NCI-H526 (cell line): ENCODE measurements at regions not wholly inside any gene's neighbourhood (a gene's known extent, or its start where the extent isn't known, plus 50 kb on each side); places are given as distances from the start of the nearest gene placed in this dataset.
"Not testable (repeated sequence)": the region's sequence is repeated elsewhere in the genome, so short reads cannot be mapped to it uniquely, and the experiment has no call there.

Source experiments
- DNase-seq, 2 experiments: peaks; one replicate each; lab custom pipeline; 2025; lab: John Stamatoyannopoulos, UW

DNA sequence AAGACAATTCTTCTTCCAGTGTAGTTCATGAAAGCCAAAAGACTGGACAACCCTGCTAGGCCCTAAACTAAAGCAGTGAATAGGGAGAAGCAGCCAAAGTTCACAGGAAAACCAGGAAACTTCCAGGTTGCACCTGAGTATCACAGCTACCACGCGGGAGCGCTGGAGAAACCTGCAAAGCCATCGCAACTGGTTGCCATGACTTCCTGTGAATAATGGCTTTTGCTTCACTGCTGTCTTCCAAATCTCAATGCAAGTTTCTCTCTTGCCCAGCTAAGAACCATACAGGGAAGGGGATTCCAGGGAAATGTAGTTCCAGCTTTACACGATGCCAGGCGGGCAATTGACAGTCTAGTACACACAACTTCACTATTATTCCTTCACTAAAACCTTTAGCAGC lies 114.1 kb downstream of the GXYLT1 start:
- no peak for DNase-seq

DNA sequence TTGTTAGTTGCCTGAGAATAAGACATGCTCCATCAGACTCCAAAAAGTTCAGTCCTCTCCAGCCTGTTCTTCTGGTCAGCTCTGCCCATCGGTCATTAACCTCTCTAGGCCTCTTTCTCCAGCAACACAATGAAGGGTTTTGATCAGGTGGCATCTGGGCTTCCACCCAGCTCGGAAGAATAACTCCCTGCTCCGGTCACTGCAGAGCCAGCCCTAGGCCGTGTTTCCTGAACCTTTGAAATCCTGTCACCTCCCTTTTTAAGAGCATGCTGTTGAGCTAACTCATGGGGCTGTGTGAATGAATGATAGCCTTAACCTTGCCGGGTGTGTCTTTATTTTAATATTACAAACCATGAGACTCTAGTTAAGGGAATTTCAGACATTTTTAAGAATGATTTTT lies 117.1 kb downstream of the GXYLT1 start:
- no peak for DNase-seq

DNA sequence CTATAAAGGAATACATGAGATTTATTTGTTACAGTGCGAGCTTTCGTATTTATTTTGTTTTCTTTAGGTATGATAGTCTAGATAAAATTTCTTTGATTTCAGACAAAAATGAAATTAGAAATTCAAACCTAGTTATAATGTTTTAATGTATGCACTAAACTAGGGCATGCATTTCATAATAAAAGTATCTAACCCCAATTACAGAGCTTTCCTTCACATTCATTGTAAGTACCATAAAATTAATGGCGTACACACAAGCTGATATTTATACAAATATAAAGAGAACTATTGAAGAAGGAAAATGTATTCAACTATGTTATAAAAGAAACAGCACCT lies 120.2 kb downstream of the GXYLT1 start:
- no peak for DNase-seq

DNA sequence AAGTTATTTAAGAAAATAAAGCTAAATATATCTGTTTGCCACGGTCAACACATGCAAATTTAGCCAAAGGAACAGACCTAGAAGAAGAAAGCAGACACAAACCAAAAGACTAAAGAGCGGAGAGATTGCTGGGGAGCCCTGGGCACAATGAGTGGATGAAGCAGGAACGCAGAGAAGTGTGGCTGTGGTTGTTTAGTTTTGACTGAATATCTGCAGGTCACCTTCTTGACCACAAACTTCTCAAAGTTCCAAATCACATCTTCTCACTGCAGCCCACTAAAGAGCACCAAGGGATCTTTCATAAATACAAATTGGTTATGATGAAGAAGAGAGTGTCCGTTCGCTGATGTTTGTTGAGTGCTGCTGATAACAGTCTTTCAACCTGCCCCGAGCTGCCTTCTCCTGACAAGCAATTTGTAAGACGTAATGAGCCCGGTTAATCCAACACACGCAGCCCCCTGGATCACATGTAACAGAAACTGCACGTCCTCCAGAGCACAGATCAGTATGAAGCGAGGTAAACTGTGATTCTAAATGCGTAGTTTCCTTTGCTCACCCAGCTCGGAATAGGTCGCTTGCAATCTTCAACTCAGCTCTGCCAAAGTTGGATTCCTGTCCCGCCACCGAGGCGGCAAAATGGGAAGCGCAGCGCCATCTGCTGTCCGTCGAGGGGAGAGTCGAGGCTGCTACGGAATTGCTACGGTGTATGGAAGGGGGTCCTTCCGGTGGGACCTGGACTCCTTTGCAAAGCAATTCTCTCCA lies 120.8 kb downstream of the GXYLT1 start:
- DNase-seq = peak; percentile 35 to 74

DNA sequence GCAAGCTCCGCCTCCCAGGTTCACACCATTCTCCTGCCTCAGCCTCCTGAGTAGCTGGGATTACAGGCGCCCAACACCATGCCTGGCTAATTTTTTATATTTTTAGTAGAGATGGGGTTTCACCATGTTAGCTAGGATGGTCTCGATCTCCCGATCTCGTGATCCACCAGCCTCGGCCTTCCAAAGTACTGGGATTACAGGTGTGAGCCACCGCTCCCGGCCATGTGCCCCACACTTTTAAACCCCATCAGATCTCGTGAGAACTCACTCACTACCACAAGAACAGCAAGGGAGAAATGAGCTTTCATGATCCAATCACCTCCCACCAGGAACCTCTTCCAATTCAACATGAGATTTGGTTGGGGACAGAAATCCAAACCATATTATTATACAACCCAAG lies 122.7 kb downstream of the GXYLT1 start:
- not testable (repeated sequence) for DNase-seq

DNA sequence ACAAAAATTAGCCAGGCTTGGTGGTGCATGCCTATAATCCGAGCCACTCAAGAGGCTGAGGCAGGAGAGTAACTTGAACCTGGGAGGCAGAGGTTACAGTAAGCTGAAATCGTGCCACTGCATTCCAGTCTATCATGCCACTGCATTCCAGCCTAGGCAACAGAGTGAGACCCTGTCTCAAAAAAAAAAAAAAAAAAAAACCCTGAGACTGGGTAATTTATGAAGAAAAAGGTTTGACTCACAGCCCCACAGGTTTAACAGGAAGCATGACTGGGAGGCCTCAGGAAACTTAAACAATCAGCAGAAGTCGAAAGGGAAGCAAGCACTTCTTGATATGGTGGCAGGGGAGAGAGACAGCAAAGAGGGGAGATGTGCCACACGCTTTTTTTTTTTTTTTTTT lies 123.2 kb downstream of the GXYLT1 start:
- no peak for DNase-seq

DNA sequence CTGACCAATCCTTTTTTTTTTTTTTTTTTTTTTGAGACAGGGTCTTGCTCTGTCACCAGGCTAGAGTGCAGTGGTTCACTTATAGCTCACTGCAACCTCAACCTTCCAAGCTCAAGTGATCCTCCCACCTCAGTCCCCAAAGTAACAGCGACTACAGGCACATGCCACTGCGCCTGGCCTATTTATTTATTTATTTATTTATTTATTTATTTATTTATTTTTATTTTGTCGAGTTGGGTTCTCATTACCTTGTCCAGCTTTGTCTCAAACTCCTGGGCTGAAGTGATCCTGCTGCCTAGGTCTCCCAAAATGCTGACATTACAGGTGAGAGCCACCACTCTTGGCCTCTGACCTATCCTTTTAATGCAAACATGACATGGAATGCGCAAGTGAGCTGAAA lies 124.4 kb downstream of the GXYLT1 start:
- no peak for DNase-seq

DNA sequence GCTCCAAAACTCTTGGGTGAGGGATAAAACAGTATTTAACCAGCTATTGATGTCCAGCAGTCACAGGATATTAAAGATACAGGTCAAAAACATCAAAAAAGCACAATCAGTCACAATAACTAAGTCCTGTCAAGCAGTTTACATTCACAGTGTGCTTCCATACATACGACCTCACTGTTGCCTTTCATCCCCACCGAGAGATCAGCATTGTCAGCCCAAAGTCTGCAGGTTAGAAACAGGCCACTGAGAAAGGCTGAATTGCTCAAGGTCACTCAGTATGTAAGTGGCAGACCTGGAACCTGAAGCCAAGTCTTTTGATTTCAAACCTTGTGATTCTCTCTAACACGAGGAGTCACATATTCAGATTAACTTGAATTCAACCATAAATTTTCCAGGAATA lies 124.9 kb downstream of the GXYLT1 start:
- no peak for DNase-seq

DNA sequence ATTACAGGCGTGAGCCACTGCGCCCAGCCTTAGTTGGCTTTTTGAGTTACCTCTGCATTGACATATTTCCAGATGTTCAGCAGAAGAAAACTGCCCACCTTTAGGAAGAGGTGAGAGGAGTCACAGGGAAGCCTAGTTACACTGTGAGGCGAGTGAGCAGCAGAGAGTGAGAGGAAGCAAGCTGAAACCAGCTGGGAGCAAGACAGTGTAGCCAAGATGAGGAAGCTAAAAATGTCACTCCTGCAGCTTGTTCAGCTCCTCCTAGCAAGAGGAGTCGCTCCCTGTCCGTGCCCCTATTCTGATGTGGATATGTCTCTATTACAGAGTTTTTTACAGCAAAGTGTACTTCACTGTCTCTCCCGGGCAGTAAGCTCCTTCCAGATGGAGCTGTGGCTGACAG lies 127.6 kb downstream of the GXYLT1 start:
- no peak for DNase-seq

DNA sequence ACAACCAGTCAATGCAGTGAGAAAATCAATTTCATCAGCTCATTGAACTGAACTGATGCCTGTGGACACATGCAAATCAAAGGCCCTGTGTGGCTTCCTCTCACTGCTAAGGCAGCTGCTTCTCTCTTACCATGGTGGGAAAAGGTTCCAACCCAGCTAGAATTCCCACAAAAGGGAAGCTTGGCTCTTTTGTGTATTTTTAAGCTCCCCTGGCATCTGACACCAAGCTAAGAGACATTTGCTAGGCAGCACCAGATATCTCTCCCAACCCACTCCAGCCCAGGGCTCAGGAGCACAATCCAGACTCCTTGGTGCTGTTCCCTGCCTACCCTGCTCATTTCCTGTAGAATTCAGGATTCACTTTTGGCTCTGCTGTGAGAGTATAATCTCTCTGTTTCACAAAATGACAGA lies 129.6 kb downstream of the GXYLT1 start:
- DNase-seq = peak in 1 of 2 experiments; percentile 30

DNA sequence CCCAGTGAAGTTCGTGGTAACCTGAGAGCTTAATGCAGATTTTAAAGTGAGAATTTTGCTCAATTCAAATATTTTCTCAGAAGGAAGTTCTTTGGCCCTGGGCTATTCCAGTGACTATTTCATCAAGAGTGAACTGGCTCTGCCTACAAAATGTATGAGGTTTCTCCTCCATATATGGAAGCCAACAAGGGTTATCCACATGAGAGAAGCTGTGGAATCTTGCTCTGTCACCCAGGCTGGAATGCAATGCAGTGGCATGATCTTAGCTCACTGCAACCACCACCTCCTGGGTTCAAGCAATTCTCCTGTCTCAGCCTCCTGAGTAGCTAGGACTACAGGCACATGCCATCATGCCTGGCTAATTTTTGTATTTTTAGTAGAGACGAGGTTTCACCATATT lies 132.2 kb downstream of the GXYLT1 start:
- DNase-seq = not testable (repeated sequence)

DNA sequence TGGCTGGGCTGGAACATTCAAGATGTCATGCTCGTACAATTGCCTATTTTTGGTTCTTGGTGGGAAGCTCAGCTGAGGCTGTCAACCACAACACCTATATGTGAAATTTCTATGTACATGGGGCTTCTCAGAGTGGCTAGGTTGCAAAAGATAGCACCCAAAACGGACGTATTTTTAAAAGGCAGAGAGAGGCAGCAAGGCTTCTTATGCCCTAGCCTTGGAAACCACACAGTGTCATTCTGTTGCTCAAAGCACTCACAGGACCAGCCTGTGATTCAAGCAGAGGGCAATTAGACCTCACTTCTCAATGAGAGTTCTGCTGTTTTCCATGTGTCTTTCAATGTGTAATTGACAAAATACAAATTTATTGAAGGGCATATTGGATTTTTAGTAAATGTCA lies 134.0 kb downstream of the GXYLT1 start:
- DNase-seq = no peak

DNA sequence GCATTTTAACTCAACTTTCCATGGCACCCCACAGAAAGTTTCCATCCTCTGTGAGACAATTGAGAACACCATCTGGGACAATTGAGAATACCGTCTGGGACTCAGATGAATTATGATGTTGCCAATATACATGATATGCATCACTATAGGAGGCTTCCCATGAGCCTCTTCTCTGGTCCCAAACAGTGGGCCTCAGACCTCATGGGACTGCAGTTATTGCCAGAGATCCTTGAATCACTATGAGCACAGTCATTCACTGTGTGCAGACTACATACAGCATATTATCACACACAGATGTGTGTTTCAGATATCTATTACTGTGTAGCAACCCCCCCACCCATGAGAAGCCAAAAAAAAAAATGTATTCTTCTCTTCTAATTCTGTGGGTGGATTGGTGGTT lies 134.4 kb downstream of the GXYLT1 start:
- DNase-seq = no peak

DNA sequence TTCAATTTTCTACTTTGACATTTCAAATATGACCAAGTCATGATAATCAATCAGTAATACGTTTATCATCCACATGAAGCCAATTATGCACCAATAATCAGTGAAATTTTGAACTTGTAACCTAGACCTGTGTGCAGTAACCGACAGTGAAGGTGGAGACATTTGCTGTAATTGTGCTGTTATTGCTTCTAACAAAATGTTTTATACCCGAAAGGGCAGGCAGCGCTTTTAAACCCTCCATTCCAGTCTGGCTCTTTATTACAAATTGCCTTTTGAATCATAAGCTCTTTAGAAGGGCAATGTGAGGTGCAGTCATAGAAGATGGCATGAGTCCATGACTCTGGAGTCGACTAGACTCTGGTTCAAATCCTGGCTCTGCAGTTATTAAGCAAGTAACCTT lies 135.7 kb downstream of the GXYLT1 start:
- no peak for DNase-seq

DNA sequence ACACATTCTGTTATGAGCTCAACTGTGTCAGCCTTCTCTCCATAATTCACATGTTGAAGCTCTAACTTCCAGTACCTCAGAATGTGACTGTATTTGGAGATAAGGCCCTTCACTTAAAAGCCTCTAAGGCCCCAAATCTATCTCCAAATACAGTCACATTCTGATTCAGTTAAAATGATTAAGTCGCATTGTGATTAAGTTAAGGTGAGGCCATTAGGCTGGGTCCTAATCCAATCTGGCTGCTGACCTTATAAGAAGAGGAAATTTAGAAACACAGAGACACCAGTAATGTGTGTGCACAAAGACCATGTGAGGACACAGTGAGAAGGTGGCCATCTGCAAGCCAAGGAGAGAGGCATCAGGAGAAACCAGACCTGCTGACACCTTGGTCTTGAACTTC lies 141.6 kb downstream of the GXYLT1 start:
- no peak for DNase-seq

DNA sequence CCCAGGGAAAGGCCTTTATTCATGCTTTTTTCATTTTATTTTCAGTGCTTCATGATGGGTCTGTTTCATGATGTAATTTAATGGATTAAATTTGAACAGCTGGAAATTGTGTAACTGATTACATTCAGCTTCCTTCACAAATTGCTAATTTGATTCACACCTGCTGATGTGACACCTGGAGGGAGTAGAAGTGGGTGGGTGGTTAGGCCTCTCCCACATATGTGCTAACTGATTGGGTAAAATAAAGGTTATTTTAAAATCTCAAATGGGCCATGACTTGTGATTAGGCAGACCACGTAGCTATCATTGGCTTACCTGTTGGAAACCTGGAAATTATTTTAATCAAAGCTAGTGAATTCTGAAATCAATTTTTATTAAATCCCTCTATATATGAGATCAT lies 142.1 kb downstream of the GXYLT1 start:
- DNase-seq = no peak

DNA sequence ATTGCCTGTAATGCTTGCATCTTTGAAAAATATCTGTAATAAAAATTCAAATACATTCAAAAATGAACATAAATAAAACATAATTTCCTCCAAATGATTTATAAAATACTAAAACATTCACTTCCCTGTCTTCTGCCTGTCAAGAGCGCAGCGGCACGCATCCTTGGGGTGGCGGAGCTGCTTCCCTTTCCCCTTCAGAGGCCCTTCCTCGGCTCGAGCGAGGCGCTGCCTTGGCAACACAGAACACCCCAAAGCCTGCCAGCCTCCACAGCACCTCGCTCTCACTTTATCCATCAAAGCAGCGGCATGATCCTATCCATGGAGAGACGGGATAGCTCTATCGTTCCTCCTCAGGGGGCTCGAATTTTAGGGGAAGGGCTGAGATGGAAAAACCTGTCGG lies 146.2 kb downstream of the GXYLT1 start:
- no peak for DNase-seq

DNA sequence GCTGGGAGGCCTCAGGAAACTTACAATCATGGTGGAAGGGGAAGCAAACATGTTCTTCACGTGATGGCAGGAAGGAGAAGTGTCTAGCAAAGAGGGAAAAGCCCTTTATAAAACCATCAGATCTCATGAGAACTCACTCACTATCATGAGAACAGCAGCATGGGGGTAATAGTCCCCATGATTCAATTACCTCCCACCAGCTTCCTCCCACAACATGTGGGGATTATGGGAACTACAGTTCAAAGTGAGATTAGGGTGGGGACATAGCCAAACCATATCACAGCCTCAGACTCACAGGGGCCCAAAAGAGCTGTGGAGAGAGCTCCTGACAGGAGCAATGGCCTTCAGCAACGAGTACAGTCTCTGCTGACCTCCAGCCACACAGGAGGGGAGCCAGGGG lies 151.4 kb downstream of the GXYLT1 start:
- DNase-seq = no peak

DNA sequence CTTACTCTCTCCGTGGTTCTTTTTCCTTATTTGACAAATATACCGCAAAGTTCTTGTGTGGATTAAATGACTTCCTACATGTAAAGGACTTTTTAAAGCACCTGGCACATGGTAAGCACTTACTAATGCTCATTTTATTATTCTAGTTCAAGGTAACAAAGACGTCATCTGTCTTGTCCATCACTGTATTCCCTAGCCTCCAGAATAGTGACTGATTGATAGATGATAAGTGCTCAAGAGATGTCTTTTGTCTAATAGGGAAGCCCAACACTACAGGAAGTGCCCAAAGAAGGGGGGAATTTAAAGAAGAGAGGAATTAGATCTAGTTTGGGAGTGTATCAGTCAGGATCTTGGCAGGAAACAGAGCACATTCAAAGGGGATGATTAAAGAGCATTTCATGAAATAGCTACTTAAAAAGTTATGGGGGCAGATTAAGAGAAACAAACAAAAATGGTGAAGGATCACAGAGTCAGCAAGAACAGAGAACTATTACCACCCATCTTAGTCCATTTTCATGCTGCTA lies 151.9 kb downstream of the GXYLT1 start:
- no peak for DNase-seq

DNA sequence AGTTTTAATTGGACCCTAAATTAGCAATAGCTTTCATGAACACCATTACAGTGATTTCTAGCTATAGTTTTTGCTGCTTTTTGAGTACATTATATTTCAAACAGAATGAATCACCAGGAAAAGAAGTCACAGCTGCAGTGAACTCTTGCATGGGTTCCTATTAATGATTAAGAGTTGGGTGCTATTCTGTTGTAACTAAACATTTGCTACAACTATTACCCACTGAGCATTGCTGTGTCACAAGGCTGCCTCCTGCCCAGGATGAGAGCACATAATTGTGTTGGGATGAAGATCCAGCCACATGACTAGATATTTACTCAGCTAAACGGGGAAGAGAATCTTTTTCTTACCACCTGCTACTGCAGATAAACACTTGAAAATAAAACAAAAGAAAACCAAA lies 152.7 kb downstream of the GXYLT1 start:
- no peak for DNase-seq

DNA sequence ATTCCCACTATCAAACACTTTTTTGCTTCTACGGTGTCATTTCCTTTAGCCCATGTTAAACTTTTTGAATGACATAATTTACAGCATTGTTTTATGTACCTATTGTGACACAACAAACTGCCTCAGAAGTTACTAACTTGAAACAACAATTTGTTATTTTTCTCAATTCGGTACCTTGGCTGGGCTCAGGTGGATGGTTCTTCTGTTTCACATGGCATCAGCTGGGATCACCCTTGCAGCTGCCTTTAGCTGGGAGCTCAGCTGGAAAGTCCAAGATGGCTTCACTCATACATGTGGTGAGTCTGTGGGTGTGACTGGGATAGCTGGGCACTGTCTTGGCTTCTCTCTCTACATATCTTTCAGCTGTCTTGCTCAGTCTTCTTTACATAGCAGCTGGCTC lies 156.0 kb downstream of the GXYLT1 start:
- DNase-seq = no peak

DNA sequence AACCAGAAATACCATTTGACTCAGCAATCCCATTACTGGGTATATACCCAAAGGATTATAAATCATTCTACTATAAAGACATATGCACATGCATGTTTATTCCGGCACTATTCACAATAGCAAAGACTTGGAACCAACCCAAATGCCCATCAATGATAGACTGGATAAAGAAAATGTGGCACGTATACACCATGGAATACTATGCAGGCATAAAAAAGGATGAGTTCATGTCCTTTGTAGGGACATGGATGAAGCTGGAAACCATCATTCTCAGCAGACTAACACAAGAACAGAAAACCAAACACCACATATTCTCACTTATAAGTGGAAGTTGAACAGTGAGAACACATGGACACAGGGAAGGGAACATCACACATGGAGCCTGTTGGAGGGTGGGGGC lies 158.2 kb downstream of the GXYLT1 start:
- DNase-seq = not testable (repeated sequence)

DNA sequence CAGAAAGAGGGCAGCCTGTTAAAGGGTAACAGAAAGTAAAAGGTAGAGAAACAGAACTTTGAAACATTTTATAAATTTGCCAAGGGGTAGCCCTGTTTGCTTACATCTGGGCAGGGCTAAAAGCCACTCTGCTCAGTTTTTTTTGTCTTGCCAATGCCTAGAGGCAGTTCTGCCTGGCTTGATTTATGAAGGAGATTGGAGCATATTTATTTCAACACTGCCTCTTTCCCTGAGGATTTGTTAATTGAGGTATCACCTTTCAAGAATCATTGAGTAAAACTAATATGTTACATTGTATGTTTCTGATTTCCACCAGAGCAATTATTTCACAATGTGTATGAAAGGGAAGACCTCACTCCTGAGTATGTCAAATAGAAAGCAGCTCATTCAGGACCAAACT lies 160.8 kb downstream of the GXYLT1 start:
- DNase-seq = no peak

DNA sequence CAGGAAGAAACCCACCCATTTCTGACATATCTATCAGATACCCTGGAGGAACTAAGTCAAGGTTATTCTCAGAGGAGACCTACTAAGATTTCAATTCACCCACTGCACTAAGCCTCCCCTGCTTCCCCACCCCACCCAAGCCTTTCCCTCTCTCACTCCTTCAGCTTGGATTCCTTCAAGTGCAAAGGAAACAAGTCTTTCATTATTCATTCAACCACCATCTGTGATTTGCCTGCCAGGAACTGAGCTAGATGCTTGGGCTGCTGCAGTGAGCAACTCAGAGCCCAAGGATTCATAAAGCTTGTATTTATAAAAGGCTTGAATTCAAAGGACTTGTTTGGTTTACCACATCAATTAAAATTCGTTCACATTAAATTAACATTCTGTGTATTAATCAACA lies 161.3 kb downstream of the GXYLT1 start:
- no peak for DNase-seq
